ENCODE measurements at regions not wholly inside any gene's neighbourhood (a gene's known extent, or its start where the extent isn't known, plus 50 kb on each side); places are given as distances from the start of the nearest gene placed in this dataset.

GRCh38 chr7:109996927-109997326, 1094.0 kb upstream of the LRRN3 start:
- H3K4me3 ChIP-seq (ENCODE audit: low read depth, low read length) = no peak overlapping the region
- no peak for DNase-seq (ENCODE audit: low read depth)
- TF ChIP-seq, protein P1, sequence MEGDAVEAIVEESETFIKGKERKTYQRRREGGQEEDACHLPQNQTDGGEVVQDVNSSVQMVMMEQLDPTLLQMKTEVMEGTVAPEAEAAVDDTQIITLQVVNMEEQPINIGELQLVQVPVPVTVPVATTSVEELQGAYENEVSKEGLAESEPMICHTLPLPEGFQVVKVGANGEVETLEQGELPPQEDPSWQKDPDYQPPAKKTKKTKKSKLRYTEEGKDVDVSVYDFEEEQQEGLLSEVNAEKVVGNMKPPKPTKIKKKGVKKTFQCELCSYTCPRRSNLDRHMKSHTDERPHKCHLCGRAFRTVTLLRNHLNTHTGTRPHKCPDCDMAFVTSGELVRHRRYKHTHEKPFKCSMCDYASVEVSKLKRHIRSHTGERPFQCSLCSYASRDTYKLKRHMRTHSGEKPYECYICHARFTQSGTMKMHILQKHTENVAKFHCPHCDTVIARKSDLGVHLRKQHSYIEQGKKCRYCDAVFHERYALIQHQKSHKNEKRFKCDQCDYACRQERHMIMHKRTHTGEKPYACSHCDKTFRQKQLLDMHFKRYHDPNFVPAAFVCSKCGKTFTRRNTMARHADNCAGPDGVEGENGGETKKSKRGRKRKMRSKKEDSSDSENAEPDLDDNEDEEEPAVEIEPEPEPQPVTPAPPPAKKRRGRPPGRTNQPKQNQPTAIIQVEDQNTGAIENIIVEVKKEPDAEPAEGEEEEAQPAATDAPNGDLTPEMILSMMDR (IDR thresholded peaks at IDR 0.05; ENCODE audit: control insufficient read depth, extremely low read depth, insufficient read depth) = no peak

- TF ChIP-seq, protein P1 (IDR thresholded peaks at IDR 0.05; ENCODE audit: control insufficient read depth, extremely low read depth, insufficient read depth) = no peak
- H3K4me3 ChIP-seq (ENCODE audit: low read depth, low read length) = no peak overlapping the region
- DNase-seq (ENCODE audit: low read depth) = no peak
These were observed 1093.1 kb upstream of the LRRN3 start for GRCh38 chr7:109997837-109998236.

- TF ChIP-seq, protein P1 (IDR thresholded peaks at IDR 0.05; ENCODE audit: control insufficient read depth, extremely low read depth, insufficient read depth) = no peak
- no peak overlapping the region for H3K4me3 ChIP-seq (ENCODE audit: low read depth, low read length)
- no peak for DNase-seq (ENCODE audit: low read depth)
These were observed 1089.5 kb upstream of the LRRN3 start for GRCh38 chr7:110001254-110001938.

DNA sequence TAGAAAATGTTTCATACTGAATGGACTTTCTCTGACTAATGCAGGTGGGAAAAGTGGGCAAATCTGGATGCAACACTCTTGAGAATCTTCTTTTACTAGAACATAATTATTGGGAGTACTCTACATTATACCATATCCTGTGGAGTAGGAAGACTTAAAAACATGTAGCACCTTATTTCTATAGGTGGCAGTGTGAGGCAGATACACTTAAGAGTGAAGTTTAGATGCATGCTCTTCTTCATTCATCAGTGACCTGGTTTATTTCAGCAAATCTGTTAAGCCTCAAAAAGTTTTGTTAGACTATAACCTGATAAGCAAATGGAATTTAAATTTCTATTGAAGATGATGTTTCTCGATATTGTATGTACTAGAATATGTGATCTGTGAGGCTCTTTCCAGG, 1087.1 kb upstream of the LRRN3 start:
- DNase-seq (ENCODE audit: low read depth) = no peak
- H3K4me3 ChIP-seq (ENCODE audit: low read depth, low read length) = no peak overlapping the region
- TF ChIP-seq, protein P1 (IDR thresholded peaks at IDR 0.05; ENCODE audit: control insufficient read depth, extremely low read depth, insufficient read depth) = peak; percentile 51

- TF ChIP-seq, protein P1 (IDR thresholded peaks at IDR 0.05; ENCODE audit: control insufficient read depth, extremely low read depth, insufficient read depth) = no peak
- no peak overlapping the region for H3K4me3 ChIP-seq (ENCODE audit: low read depth, low read length)
- DNase-seq (ENCODE audit: low read depth) = no peak
These were observed 1083.4 kb upstream of the LRRN3 start for GRCh38 chr7:110007320-110008063.

DNA sequence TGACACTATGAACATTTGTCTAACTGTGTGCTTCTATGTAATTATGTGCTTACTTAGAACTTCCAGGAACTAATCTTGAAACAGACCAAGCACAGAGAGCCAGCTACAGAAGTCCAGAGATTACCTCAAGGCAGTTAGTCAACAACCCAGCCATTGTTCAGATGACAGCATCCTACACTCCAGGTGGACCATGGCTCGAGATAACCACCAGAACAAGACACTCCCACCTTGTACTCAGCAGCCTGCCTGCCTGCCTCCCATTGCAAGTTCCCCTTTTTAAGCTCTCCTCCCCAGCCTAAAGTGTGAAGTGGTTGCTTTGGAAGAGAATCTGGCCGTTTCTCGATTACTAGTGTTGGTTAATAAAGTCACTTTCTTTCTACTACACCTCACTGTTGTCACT, 1080.6 kb upstream of the LRRN3 start:
- TF ChIP-seq, protein P1 (IDR thresholded peaks at IDR 0.05; ENCODE audit: control insufficient read depth, extremely low read depth, insufficient read depth) = no peak
- no peak overlapping the region for H3K4me3 ChIP-seq (ENCODE audit: low read depth, low read length)
- DNase-seq (ENCODE audit: low read depth) = no peak
